A549 (cell line): ENCODE measurements at regions not wholly inside any gene's neighbourhood (a gene's known extent, or its start where the extent isn't known, plus 50 kb on each side); places are given as distances from the start of the nearest gene placed in this dataset.

Experiments used
- CEBPB ChIP-seq, 2 experiments: fragments of >200 bp in 1 of 2; sonication (Bioruptor Twin) in 1 of 2; formaldehyde crosslinking in 1 of 2; IDR thresholded peaks; 2 replicates each; pipeline ENCODE4 v1.6.1; 2012 to 2016
- EHMT2 ChIP-seq: fragments of 200-600 bp; sonication (generic); IDR thresholded peaks from 2 replicates; pipeline ENCODE4 v1.6.1; 2016; ENCODE audit warnings: antibody characterized with exemption, low read depth, mild to moderate bottlenecking, moderate library complexity
- EP300 ChIP-seq, 2 experiments: fragments of >200 bp; sonication (Bioruptor Twin); formaldehyde crosslinking; IDR thresholded peaks; 2 replicates in 1 of 2; 3 replicates in 1 of 2; pipeline ENCODE4 v1.6.1; 2016 to 2017
- HDAC2 ChIP-seq: fragments of 200-600 bp; sonication (generic); IDR thresholded peaks from 2 replicates; pipeline ENCODE4 v1.6.1; 2016
- HEYL ChIP-seq: fragments of 250-450 bp; sonication (Bioruptor Pico); IDR thresholded peaks from 2 replicates; pipeline ENCODE4 v1.8.0; 2021; ENCODE audit warnings: mild to moderate bottlenecking, moderate library complexity
- JUN ChIP-seq, 2 experiments: fragments of >200 bp; sonication (Bioruptor Twin); formaldehyde crosslinking; IDR thresholded peaks; 2 replicates in 1 of 2; 3 replicates in 1 of 2; pipeline ENCODE4 v1.6.1; 2016 to 2017
- KDM1A ChIP-seq: fragments of 200-600 bp; sonication (generic); IDR thresholded peaks from 2 replicates; pipeline ENCODE4 v1.6.1; 2016; ENCODE audit warnings: low read depth, mild to moderate bottlenecking
- POLR2A ChIP-seq: IDR thresholded peaks from 2 replicates; pipeline ENCODE4 v1.6.1; 2012; ENCODE audit warnings: mild to moderate bottlenecking, low read length
- RAD21 ChIP-seq, 2 experiments: fragments of >200 bp in 1 of 2; sonication (Bioruptor Twin) in 1 of 2; formaldehyde crosslinking in 1 of 2; IDR thresholded peaks in 1 of 2; conservative IDR thresholded peaks in 1 of 2; 2 replicates in 1 of 2; 3 replicates in 1 of 2; pipeline ENCODE4 v1.6.1; 2012 to 2018; ENCODE audit warnings: inconsistent platforms in 1 of 2
- RFX5 ChIP-seq: fragments of 450-650 bp; IDR thresholded peaks from 2 replicates; pipeline ENCODE4 v1.7.1; 2014; ENCODE audit warnings: antibody characterized with exemption, mild to moderate bottlenecking, moderate library complexity
- RNF2 ChIP-seq: fragments of 200-600 bp; sonication (generic); IDR thresholded peaks from 2 replicates; pipeline ENCODE4 v1.6.1; 2016; ENCODE audit warnings: low read depth, mild to moderate bottlenecking, antibody characterized with exemption, moderate library complexity, borderline replicate concordance
- SMC3 ChIP-seq: fragments of >200 bp; sonication (Bioruptor Twin); formaldehyde crosslinking; IDR thresholded peaks from 3 replicates; pipeline ENCODE4 v1.6.1; 2018; ENCODE audit warnings: inconsistent platforms
- TF ChIP-seq, protein P1 (sequence below): IDR thresholded peaks from 2 replicates; pipeline ENCODE4 v1.6.1; 2012
- TF ChIP-seq, protein P2 (sequence below): fragments of >200 bp; sonication (Bioruptor Twin); formaldehyde crosslinking; IDR thresholded peaks from 3 replicates; pipeline ENCODE4 v1.5.1; 2016

DNA sequence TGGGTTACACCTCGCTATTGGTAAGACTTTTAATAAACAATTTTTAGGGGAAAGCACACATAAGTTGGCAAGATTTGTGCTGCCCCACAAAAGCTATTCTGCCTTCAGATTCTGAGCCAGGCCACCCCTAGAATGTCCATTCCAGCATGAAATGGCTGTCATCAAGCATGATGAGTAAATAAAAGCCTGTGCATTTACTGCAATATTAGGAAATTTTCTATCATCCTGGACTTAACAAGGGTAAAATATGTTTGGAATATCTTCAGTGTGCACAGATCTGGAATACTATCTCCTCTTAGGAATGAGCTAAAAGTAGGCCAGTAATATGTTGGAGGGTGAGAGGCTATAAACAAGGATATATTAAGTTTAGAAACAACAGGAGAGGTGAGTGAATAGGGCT is 510.9 kb downstream of the ANKRD50 start:
- no peak for TF ChIP-seq SMC3
- TF ChIP-seq EHMT2: no peak
- TF ChIP-seq, protein P1, sequence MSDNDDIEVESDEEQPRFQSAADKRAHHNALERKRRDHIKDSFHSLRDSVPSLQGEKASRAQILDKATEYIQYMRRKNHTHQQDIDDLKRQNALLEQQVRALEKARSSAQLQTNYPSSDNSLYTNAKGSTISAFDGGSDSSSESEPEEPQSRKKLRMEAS: no peak
- TF ChIP-seq CEBPB (IDR thresholded peaks at IDR 0.05): no peak
- TF ChIP-seq HEYL (CRISPR knock-in tag): no peak
- TF ChIP-seq JUN (IDR thresholded peaks at IDR 0.05): no peak
- TF ChIP-seq, protein P2, sequence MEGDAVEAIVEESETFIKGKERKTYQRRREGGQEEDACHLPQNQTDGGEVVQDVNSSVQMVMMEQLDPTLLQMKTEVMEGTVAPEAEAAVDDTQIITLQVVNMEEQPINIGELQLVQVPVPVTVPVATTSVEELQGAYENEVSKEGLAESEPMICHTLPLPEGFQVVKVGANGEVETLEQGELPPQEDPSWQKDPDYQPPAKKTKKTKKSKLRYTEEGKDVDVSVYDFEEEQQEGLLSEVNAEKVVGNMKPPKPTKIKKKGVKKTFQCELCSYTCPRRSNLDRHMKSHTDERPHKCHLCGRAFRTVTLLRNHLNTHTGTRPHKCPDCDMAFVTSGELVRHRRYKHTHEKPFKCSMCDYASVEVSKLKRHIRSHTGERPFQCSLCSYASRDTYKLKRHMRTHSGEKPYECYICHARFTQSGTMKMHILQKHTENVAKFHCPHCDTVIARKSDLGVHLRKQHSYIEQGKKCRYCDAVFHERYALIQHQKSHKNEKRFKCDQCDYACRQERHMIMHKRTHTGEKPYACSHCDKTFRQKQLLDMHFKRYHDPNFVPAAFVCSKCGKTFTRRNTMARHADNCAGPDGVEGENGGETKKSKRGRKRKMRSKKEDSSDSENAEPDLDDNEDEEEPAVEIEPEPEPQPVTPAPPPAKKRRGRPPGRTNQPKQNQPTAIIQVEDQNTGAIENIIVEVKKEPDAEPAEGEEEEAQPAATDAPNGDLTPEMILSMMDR: no peak
- no peak for TF ChIP-seq POLR2A
- TF ChIP-seq KDM1A: no peak
- no peak for TF ChIP-seq RFX5
- no peak for TF ChIP-seq HDAC2
- no peak for TF ChIP-seq EP300 (IDR thresholded peaks at IDR 0.05)
- TF ChIP-seq RAD21 (conservative IDR thresholded peaks at IDR 0.05 in 1 of 2, IDR thresholded peaks at IDR 0.05 in 1 of 2): no peak
- no peak for TF ChIP-seq RNF2
